ENCODE measurements at regions not wholly inside any gene's neighbourhood (a gene's known extent, or its start where the extent isn't known, plus 50 kb on each side); places are given as distances from the start of the nearest gene placed in this dataset.

DNA sequence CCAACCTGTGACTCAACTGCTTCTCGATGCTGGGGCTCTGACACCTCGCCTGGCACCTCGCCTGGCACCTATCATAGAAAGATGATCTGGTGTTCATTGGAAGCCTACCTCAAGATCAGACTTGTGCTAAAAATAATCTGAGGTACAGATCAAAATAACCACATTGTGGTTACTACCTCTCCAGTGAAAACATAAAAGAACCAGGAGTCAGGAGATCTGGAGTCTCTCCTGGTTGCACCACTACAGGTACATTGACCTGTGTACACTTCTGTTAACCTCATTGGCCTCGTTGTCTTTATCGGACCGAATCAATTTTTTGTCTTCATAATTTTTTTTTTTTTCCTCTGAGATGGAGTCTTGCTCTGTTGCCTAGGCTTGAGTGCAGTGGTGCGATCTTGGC is 695.9 kb downstream of the HDGFL1 start:
- TF ChIP-seq, protein P1, sequence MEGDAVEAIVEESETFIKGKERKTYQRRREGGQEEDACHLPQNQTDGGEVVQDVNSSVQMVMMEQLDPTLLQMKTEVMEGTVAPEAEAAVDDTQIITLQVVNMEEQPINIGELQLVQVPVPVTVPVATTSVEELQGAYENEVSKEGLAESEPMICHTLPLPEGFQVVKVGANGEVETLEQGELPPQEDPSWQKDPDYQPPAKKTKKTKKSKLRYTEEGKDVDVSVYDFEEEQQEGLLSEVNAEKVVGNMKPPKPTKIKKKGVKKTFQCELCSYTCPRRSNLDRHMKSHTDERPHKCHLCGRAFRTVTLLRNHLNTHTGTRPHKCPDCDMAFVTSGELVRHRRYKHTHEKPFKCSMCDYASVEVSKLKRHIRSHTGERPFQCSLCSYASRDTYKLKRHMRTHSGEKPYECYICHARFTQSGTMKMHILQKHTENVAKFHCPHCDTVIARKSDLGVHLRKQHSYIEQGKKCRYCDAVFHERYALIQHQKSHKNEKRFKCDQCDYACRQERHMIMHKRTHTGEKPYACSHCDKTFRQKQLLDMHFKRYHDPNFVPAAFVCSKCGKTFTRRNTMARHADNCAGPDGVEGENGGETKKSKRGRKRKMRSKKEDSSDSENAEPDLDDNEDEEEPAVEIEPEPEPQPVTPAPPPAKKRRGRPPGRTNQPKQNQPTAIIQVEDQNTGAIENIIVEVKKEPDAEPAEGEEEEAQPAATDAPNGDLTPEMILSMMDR (IDR thresholded peaks at IDR 0.05 in 2 of 3, conservative IDR thresholded peaks at IDR 0.05 in 1 of 3; ENCODE audit: borderline replicate concordance in 1 of 3, insufficient read depth in 1 of 3, low read depth in 2 of 3, low read length in 2 of 3), result no peak
- TF ChIP-seq POLR2A (IDR thresholded peaks at IDR 0.05; ENCODE audit: borderline replicate concordance, extremely low read depth, insufficient read depth, insufficient read length), result no peak
